H1 (cell line): ENCODE measurements at regions not wholly inside any gene's neighbourhood (a gene's known extent, or its start where the extent isn't known, plus 50 kb on each side); places are given as distances from the start of the nearest gene placed in this dataset.

ENCODE experiments used
- CTCF ChIA-PET: fragments of 300-600 bp; sonication (Branson Sonifier 250); formaldehyde crosslinking; loops from one replicate; lab custom pipeline; 2021; ENCODE audit not compliant: partially characterized antibody; lab: Charles Lee
- POLR2A ChIA-PET: fragments of 300-600 bp; sonication (Branson Sonifier 250); formaldehyde crosslinking; loops from one replicate; lab custom pipeline; 2021; ENCODE audit warnings: inconsistent platforms; ENCODE audit not compliant: partially characterized antibody; lab: Charles Lee
- DNase-seq, 2 experiments: peaks; one replicate each; pipeline versions ENCODE4 v3.0.0 to v3.0.0-alpha.2; 2010 to 2022; ENCODE audit warnings: low spot score in 2 of 2, low read depth in 1 of 2, mixed read lengths in 1 of 2
- FAIRE-seq: peaks from 2 replicates; lab custom pipeline; 2011; peaks lifted over from hg19 to GRCh38; lab: Jason Lieb, UNC
- H2AFZ ChIP-seq: 2 replicates; pipeline ENCODE4 v1.8.1; 2012; ENCODE audit warnings: low read length, inconsistent platforms
- H2AK5ac ChIP-seq: 2 replicates; pipeline ENCODE4 v1.6.1; 2013; ENCODE audit warnings: low read depth, low read length
- H2BK120ac ChIP-seq: replicated peaks from 2 replicates; pipeline ENCODE3; 2013; ENCODE audit warnings: low read depth, low read length, inconsistent platforms
- H2BK12ac ChIP-seq: 2 replicates; pipeline ENCODE4 v1.6.1; 2013; ENCODE audit warnings: low read depth, low read length
- H2BK15ac ChIP-seq: 2 replicates; pipeline ENCODE4 v1.6.1; 2013; ENCODE audit warnings: low read length
- H2BK20ac ChIP-seq: 2 replicates; pipeline ENCODE4 v1.6.1; 2013; ENCODE audit warnings: low read length
- H2BK5ac ChIP-seq: 2 replicates; pipeline ENCODE4 v1.6.1; 2013; ENCODE audit warnings: low read depth, low read length
- H3K14ac ChIP-seq: 2 replicates; pipeline ENCODE4 v1.6.1; 2013; ENCODE audit warnings: inconsistent platforms; ENCODE audit not compliant: insufficient read length
- H3K18ac ChIP-seq: 2 replicates; pipeline ENCODE4 v1.6.1; 2013; ENCODE audit warnings: low read length; ENCODE audit errors: extremely low read depth
- H3K23ac ChIP-seq: 2 replicates; pipeline ENCODE4 v1.6.1; 2013; ENCODE audit warnings: inconsistent platforms; ENCODE audit not compliant: insufficient read length
- H3K23me2 ChIP-seq: 2 replicates; pipeline ENCODE4 v1.6.1; 2013; ENCODE audit warnings: low read depth, low read length
- H3K27ac ChIP-seq: 2 replicates; pipeline ENCODE4 v1.6.1; 2011; ENCODE audit warnings: low read depth, low read length, inconsistent platforms
- H3K27me3 ChIP-seq, 4 experiments: replicated peaks in 1 of 4; 1 replicate in 1 of 4; 2 replicates in 3 of 4; pipeline versions ENCODE4 v1.6.1 to v1.8.1; 2011 to 2013; ENCODE audit warnings: low read length in 3 of 4, mild to moderate bottlenecking in 3 of 4, inconsistent platforms in 2 of 4, mixed read lengths in 2 of 4, moderate library complexity in 1 of 4; ENCODE audit not compliant: control insufficient read depth in 3 of 4, insufficient read depth in 3 of 4; ENCODE audit errors: extremely low read depth in 1 of 4
- H3K36me3 ChIP-seq, 4 experiments: 2 replicates each; pipeline versions ENCODE4 v1.6.1 to v1.8.1; 2011 to 2013; ENCODE audit warnings: mild to moderate bottlenecking in 4 of 4, low read length in 3 of 4, moderate library complexity in 2 of 4, control low read depth in 1 of 4, inconsistent platforms in 1 of 4; ENCODE audit not compliant: insufficient read depth in 4 of 4, control insufficient read depth in 2 of 4
- H3K4ac ChIP-seq: replicated peaks from 2 replicates; pipeline ENCODE3; 2013; ENCODE audit warnings: low read length, low read depth, mixed read lengths, inconsistent platforms; ENCODE audit not compliant: insufficient read length
- H3K4me1 ChIP-seq, 4 experiments: replicated peaks in 1 of 4; 1 replicate in 1 of 4; 2 replicates in 3 of 4; pipeline versions ENCODE4 v1.6.1 to v1.8.1; 2011 to 2013; ENCODE audit warnings: low read length in 3 of 4, inconsistent platforms in 2 of 4, mixed read lengths in 1 of 4; ENCODE audit not compliant: insufficient read depth in 4 of 4, control insufficient read depth in 3 of 4
- H3K4me2 ChIP-seq, 2 experiments: 2 replicates each; pipeline versions ENCODE4 v1.6.1 to v1.8.1; 2011 to 2013; ENCODE audit warnings: low read depth in 2 of 2, low read length in 2 of 2, control low read depth in 1 of 2, inconsistent platforms in 1 of 2, mild to moderate bottlenecking in 1 of 2; ENCODE audit not compliant: insufficient read depth in 1 of 2
- H3K4me3 ChIP-seq, 4 experiments: fragments of 200-600, 300-600 bp in 1 of 4; sonication (generic), shearing (Covaris generic), sonication (Bioruptor Twin) in 1 of 4; 2 replicates each; pipeline versions ENCODE4 v1.5.1 to v1.8.1; 2011 to 2016; ENCODE audit warnings: low read length in 4 of 4, low read depth in 3 of 4, control low read depth in 2 of 4, inconsistent platforms in 2 of 4, mild to moderate bottlenecking in 2 of 4, mixed read lengths in 1 of 4, moderate library complexity in 1 of 4; ENCODE audit not compliant: insufficient read depth in 2 of 4; ENCODE audit errors: extremely low read depth in 1 of 4
- H3K56ac ChIP-seq: replicated peaks from 2 replicates; pipeline ENCODE3; 2013; ENCODE audit warnings: low read depth, mild to moderate bottlenecking, mixed read lengths, low read length, inconsistent platforms; ENCODE audit not compliant: insufficient read length
- H3K79me1 ChIP-seq: 2 replicates; pipeline ENCODE4 v1.6.1; 2013; ENCODE audit warnings: low read depth, low read length, control low read depth
- H3K79me2 ChIP-seq, 2 experiments: 2 replicates each; pipeline versions ENCODE4 v1.6.1 to v1.8.1; 2012 to 2013; ENCODE audit warnings: low read length in 2 of 2, mild to moderate bottlenecking in 2 of 2, inconsistent platforms in 1 of 2; ENCODE audit not compliant: insufficient read depth in 2 of 2, control insufficient read depth in 1 of 2
- H3K9ac ChIP-seq, 4 experiments: replicated peaks in 1 of 4; 1 replicate in 1 of 4; 2 replicates in 3 of 4; pipeline versions ENCODE4 v1.6.1 to v1.8.1; 2011 to 2013; ENCODE audit warnings: low read depth in 3 of 4, low read length in 3 of 4, control low read depth in 2 of 4, mild to moderate bottlenecking in 2 of 4, moderate library complexity in 2 of 4, inconsistent platforms in 1 of 4; ENCODE audit errors: extremely low read depth in 1 of 4
- H3K9me3 ChIP-seq, 2 experiments: 2 replicates each; pipeline versions ENCODE4 v1.6.1 to v1.8.1; 2012 to 2013; ENCODE audit warnings: mild to moderate bottlenecking in 2 of 2, moderate library complexity in 2 of 2, control low read depth in 1 of 2, inconsistent platforms in 1 of 2, low read depth in 1 of 2, low read length in 1 of 2, mixed read lengths in 1 of 2; ENCODE audit not compliant: insufficient read depth in 2 of 2
- H4K20me1 ChIP-seq, 2 experiments: replicated peaks in 1 of 2; 2 replicates each; pipeline versions ENCODE3 to v1.8.1; 2011 to 2013; ENCODE audit warnings: inconsistent platforms in 2 of 2, low read length in 2 of 2, mild to moderate bottlenecking in 1 of 2; ENCODE audit not compliant: insufficient read depth in 2 of 2, control insufficient read depth in 1 of 2
- H4K5ac ChIP-seq: 2 replicates; pipeline ENCODE4 v1.6.1; 2013; ENCODE audit warnings: low read length, low read depth, mixed read lengths, inconsistent platforms; ENCODE audit not compliant: insufficient read length
- H4K8ac ChIP-seq: 2 replicates; pipeline ENCODE4 v1.8.0; 2013; ENCODE audit warnings: mild to moderate bottlenecking, moderate library complexity, low read length, inconsistent platforms; ENCODE audit not compliant: insufficient read depth; ENCODE audit errors: extremely low read depth
- H4K91ac ChIP-seq: replicated peaks from 2 replicates; pipeline ENCODE3; 2013; ENCODE audit warnings: low read length, mixed read lengths, inconsistent platforms; ENCODE audit not compliant: insufficient read length
- ASH2L ChIP-seq: fragments of 200-600, 300-600 bp; sonication (generic); IDR thresholded peaks from one replicate; pipeline ENCODE4 v1.7.1; 2017; ENCODE audit warnings: low read length
- JUND ChIP-seq: IDR thresholded peaks from 2 replicates; pipeline ENCODE4 v1.6.1; 2011; ENCODE audit warnings: mild to moderate bottlenecking, improper control_type of control experiment, low read length
- KDM4A ChIP-seq: IDR thresholded peaks from one replicate; pipeline ENCODE4 v1.7.1; 2012; ENCODE audit warnings: low read depth, mild to moderate bottlenecking, moderate library complexity, low read length, inconsistent platforms; ENCODE audit not compliant: severe bottlenecking
- MAX ChIP-seq: IDR thresholded peaks from 2 replicates; pipeline ENCODE4 v1.6.1; 2012; ENCODE audit warnings: inconsistent platforms
- PHF8 ChIP-seq: fragments of 200-600 bp; sonication (generic); conservative IDR thresholded peaks from 2 replicates; pipeline ENCODE4 v1.7.1; 2012; ENCODE audit warnings: low read depth, mild to moderate bottlenecking, inconsistent platforms, low read length, moderate library complexity
- SAP30 ChIP-seq: fragments of 300-600 bp; sonication (generic); IDR thresholded peaks from 2 replicates; pipeline ENCODE4 v1.7.1; 2012; ENCODE audit warnings: low read length, moderate library complexity, mild to moderate bottlenecking, inconsistent platforms; ENCODE audit not compliant: insufficient read depth, insufficient replicate concordance
- SIRT6 ChIP-seq: IDR thresholded peaks from one replicate; pipeline ENCODE4 v1.7.1; 2012; ENCODE audit warnings: low read length, inconsistent platforms
- WGBS, 2 experiments: shearing (Covaris generic) in 1 of 2; methylation state at CpG; one replicate each; pipeline versions ENCODE4 v1.1.6 to v1.1.7; 2013 to 2015; ENCODE audit warnings: low lambda C conversion rate in 2 of 2, mixed read lengths in 2 of 2, inconsistent platforms in 1 of 2, low coverage in 1 of 2, missing lambda C conversion rate in 1 of 2; ENCODE audit not compliant: insufficient replicate concordance in 2 of 2, insufficient coverage in 1 of 2, insufficient read length in 1 of 2; ENCODE audit errors: extremely low coverage in 1 of 2, missing lambda C conversion rate in 1 of 2; 5-methylcytosine and 5-hydroxymethylcytosine counted together

- Histone ChIP-seq H3K27ac (no peak overlapping the region), H2BK12ac (no peak overlapping the region), H3K4me2 (no peak overlapping the region), H3K4ac (no peak overlapping the region), H2AK5ac (no peak overlapping the region), H3K27me3 (no peaks in the 10 kb centered on the region), H3K4me3 (no peak overlapping the region), H3K23ac (no peak overlapping the region), H3K14ac (no peak overlapping the region), H3K36me3 (no peaks in the 10 kb centered on the region), H3K79me1 (no peaks in the 10 kb centered on the region), H4K5ac (no peak overlapping the region), H3K79me2 (no peaks in the 10 kb centered on the region), H2BK120ac (no peak overlapping the region), H3K9me3 (no peaks in the 10 kb centered on the region), H2BK5ac (no peak overlapping the region), H3K18ac (no peak overlapping the region), H3K56ac (no peak overlapping the region), H3K9ac (no peak overlapping the region), H2AFZ (no peak overlapping the region), H3K23me2 (no peaks in the 10 kb centered on the region), H2BK20ac (no peak overlapping the region), H4K91ac (no peak overlapping the region), H4K20me1 (no peaks in the 10 kb centered on the region), H4K8ac (no peak overlapping the region)
- CTCF ChIA-PET: interaction anchor here (0.7 to 1.8 kb wide), 3 partner anchors 31 to 264 kb away, joined by 3 to 4 read pairs (median 3); no protein-coding TSS in a partner anchor
- POLR2A ChIA-PET: interaction anchor here (1.1 kb wide), 1 partner anchor 12 kb away, joined by 3 read pairs; no protein-coding TSS in a partner anchor
- 94% methylated on average over 2 of the region's 2 CpGs; no CpG with 5 or more reads in 1 of the 2 experiments for WGBS, 2 experiments
- no peak for DNase-seq
- TF ChIP-seq SIRT6 (no peak), ASH2L (no peak), SAP30 (no peak), PHF8 (no peak), MAX (no peak), KDM4A (no peak), JUND (no peak)
- TF ChIP-seq, all 59 proteins: peak for 0
- FAIRE-seq: no peak
- Histone ChIP-seq H3K4me1 (peaks cover 0 to 2% (median under 1%) of the 10 kb centered on the region in 4 experiments; a peak in 3 of 7 replicates), H2BK15ac (no peak overlapping the region)
These were observed 84.5 kb upstream of the RNF32 start for GRCh38 chr7:156556083-156556482.
